ENCODE measurements at regions not wholly inside any gene's neighbourhood (a gene's known extent, or its start where the extent isn't known, plus 50 kb on each side); places are given as distances from the start of the nearest gene placed in this dataset.

GRCh38 chr1:82646336-82646735, 845.6 kb downstream of the ADGRL2 start:
- ATAC-seq = no peak
- no peak overlapping the region for H3K4me3 Mint-ChIP-seq
- H3K9me3 Mint-ChIP-seq = peaks cover 3% of the 10 kb centered on the region
- H3K36me3 Mint-ChIP-seq = no peaks in the 10 kb centered on the region
- no peak overlapping the region for H3K27ac Mint-ChIP-seq
- no peaks in the 10 kb centered on the region for H3K4me1 Mint-ChIP-seq
- H3K27me3 Mint-ChIP-seq = no peaks in the 10 kb centered on the region

- Mint-ChIP-seq H3K4me1 (no peaks in the 10 kb centered on the region), H3K27ac (no peak overlapping the region)
Observed at GRCh38 chr1:82644186-82644915, 843.6 kb downstream of the ADGRL2 start.

GRCh38 chr1:82640352-82640751, 839.6 kb downstream of the ADGRL2 start:
- Mint-ChIP-seq H3K4me1 (no peaks in the 10 kb centered on the region), H3K9me3 (no peaks in the 10 kb centered on the region), H3K27me3 (no peaks in the 10 kb centered on the region), H3K27ac (no peak overlapping the region), H3K4me3 (no peak overlapping the region), H3K36me3 (no peaks in the 10 kb centered on the region)
- ATAC-seq = no peak

More at GRCh38 chr1:82644186-82644915, 843.6 kb downstream of the ADGRL2 start:
- H3K36me3 Mint-ChIP-seq = no peaks in the 10 kb centered on the region
- peaks cover 3% of the 10 kb centered on the region for H3K9me3 Mint-ChIP-seq
- no peak for ATAC-seq
- H3K4me3 Mint-ChIP-seq = no peak overlapping the region
- no peaks in the 10 kb centered on the region for H3K27me3 Mint-ChIP-seq

GRCh38 chr1:82634266-82634665, 833.5 kb downstream of the ADGRL2 start:
- no peak for ATAC-seq
- Mint-ChIP-seq H3K4me1 (no peaks in the 10 kb centered on the region), H3K36me3 (no peaks in the 10 kb centered on the region), H3K27me3 (no peaks in the 10 kb centered on the region), H3K27ac (no peak overlapping the region), H3K9me3 (peaks cover 6% of the 10 kb centered on the region), H3K4me3 (no peak overlapping the region)

GRCh38 chr1:82632155-82632554, 831.4 kb downstream of the ADGRL2 start:
- H3K36me3 Mint-ChIP-seq = no peaks in the 10 kb centered on the region
- peaks cover 6% of the 10 kb centered on the region for H3K9me3 Mint-ChIP-seq
- no peaks in the 10 kb centered on the region for H3K4me1 Mint-ChIP-seq
- H3K27ac Mint-ChIP-seq = no peak overlapping the region
- no peak overlapping the region for H3K4me3 Mint-ChIP-seq
- ATAC-seq = no peak
- H3K27me3 Mint-ChIP-seq = no peaks in the 10 kb centered on the region

DNA sequence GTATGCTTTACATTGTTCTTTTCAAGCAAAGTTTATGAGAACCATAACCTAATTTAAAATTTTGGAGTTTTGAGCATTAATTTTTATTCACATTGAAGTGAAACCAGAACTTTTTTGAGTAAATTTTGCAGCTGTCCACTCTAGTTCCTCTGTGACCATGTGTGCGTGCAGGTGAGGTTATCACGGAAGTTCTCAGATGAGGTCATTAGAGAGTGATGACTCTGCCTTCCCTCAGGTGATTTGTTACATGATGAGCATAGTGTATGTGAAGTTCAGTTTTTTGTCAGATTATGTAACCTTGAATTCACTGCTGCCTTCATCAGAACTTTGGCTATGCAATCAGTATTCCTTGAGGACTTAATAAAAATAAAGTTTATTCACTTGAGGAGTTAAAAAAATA, 828.2 kb downstream of the ADGRL2 start:
- Mint-ChIP-seq H3K4me1 (no peaks in the 10 kb centered on the region), H3K4me3 (no peak overlapping the region), H3K27ac (no peak overlapping the region), H3K36me3 (no peaks in the 10 kb centered on the region), H3K27me3 (no peaks in the 10 kb centered on the region), H3K9me3 (peaks cover 9% of the 10 kb centered on the region)
- no peak for ATAC-seq

DNA sequence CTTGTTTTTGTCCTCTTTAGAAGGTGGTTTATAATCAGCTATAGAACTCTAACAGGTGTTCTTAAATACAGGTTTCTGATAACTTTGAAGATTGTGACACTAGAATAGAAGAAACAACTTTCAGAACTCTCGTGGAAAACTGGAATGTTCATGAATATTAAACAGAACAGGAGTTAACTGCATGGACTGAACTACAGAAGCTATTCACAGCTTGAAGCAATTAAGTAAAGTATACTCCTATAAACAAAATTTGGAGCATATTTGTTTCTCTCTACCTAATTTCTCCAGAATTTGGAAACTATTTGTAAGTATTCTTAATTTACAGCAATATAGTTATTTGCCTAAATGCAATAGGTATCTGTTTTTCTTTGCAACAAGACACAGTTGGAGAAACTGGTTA, 824.8 kb downstream of the ADGRL2 start:
- Mint-ChIP-seq H3K27me3 (no peaks in the 10 kb centered on the region), H3K4me1 (no peaks in the 10 kb centered on the region), H3K27ac (no peak overlapping the region), H3K4me3 (no peak overlapping the region), H3K9me3 (peaks cover 7% of the 10 kb centered on the region), H3K36me3 (no peaks in the 10 kb centered on the region)
- no peak for ATAC-seq

- ATAC-seq = no peak
- H3K27me3 Mint-ChIP-seq = no peaks in the 10 kb centered on the region
Observed at GRCh38 chr1:82621076-82621475, 820.3 kb downstream of the ADGRL2 start.

GRCh38 chr1:82614090-82614489, 813.4 kb downstream of the ADGRL2 start:
- Mint-ChIP-seq H3K27me3 (no peaks in the 10 kb centered on the region), H3K4me1 (no peaks in the 10 kb centered on the region), H3K36me3 (no peaks in the 10 kb centered on the region), H3K9me3 (peaks cover 3% of the 10 kb centered on the region), H3K27ac (no peak overlapping the region), H3K4me3 (no peak overlapping the region)
- ATAC-seq = no peak

More at GRCh38 chr1:82621076-82621475, 820.3 kb downstream of the ADGRL2 start:
- Mint-ChIP-seq H3K27ac (no peak overlapping the region), H3K9me3 (no peaks in the 10 kb centered on the region), H3K36me3 (no peaks in the 10 kb centered on the region), H3K4me1 (no peaks in the 10 kb centered on the region), H3K4me3 (no peak overlapping the region)

- peaks cover 3% of the 10 kb centered on the region for H3K9me3 Mint-ChIP-seq
- H3K27me3 Mint-ChIP-seq = no peaks in the 10 kb centered on the region
- no peak for ATAC-seq
- no peak overlapping the region for H3K4me3 Mint-ChIP-seq
- H3K36me3 Mint-ChIP-seq = no peaks in the 10 kb centered on the region
- no peak overlapping the region for H3K27ac Mint-ChIP-seq
- H3K4me1 Mint-ChIP-seq = no peaks in the 10 kb centered on the region
Observed at GRCh38 chr1:82612986-82613385, 812.3 kb downstream of the ADGRL2 start.

- no peaks in the 10 kb centered on the region for H3K36me3 Mint-ChIP-seq
- H3K27ac Mint-ChIP-seq = no peak overlapping the region
- H3K27me3 Mint-ChIP-seq = no peaks in the 10 kb centered on the region
- no peaks in the 10 kb centered on the region for H3K4me1 Mint-ChIP-seq
- no peak overlapping the region for H3K4me3 Mint-ChIP-seq
- H3K9me3 Mint-ChIP-seq = peaks cover 3% of the 10 kb centered on the region
- no peak for ATAC-seq
Observed at GRCh38 chr1:82606546-82606945, 805.8 kb downstream of the ADGRL2 start.

GRCh38 chr1:82604524-82604923, 803.8 kb downstream of the ADGRL2 start:
- no peaks in the 10 kb centered on the region for H3K9me3 Mint-ChIP-seq
- H3K27ac Mint-ChIP-seq = no peak overlapping the region
- H3K4me1 Mint-ChIP-seq = no peaks in the 10 kb centered on the region
- H3K36me3 Mint-ChIP-seq = no peaks in the 10 kb centered on the region
- no peak for ATAC-seq
- no peak overlapping the region for H3K4me3 Mint-ChIP-seq
- H3K27me3 Mint-ChIP-seq = no peaks in the 10 kb centered on the region

DNA sequence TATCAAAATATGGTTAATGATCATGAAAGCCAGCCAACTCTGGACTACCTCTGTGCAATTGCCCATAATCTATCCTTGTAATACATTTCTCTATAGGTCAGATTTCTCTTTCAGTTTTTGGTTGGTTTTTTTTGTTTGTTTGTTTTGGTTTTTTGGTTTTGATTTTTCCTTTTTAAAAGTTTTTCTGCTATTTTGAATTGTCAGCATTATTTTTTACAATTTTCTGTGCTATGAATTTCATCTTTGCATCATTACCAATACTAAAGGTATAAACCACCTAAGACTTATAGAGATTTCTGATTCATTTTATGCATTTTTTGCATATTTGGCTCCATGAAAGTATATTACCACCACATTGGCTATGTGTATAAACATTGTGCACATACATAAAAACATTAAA, 799.6 kb downstream of the ADGRL2 start:
- H3K4me1 Mint-ChIP-seq = no peaks in the 10 kb centered on the region
- no peaks in the 10 kb centered on the region for H3K36me3 Mint-ChIP-seq
- no peaks in the 10 kb centered on the region for H3K27me3 Mint-ChIP-seq
- H3K27ac Mint-ChIP-seq = no peak overlapping the region
- H3K4me3 Mint-ChIP-seq = no peak overlapping the region
- H3K9me3 Mint-ChIP-seq = no peaks in the 10 kb centered on the region
- no peak for ATAC-seq

GRCh38 chr1:82598812-82599211, 798.1 kb downstream of the ADGRL2 start:
- no peak for ATAC-seq
- Mint-ChIP-seq H3K27ac (no peak overlapping the region), H3K27me3 (no peaks in the 10 kb centered on the region), H3K4me1 (no peaks in the 10 kb centered on the region), H3K36me3 (no peaks in the 10 kb centered on the region), H3K4me3 (no peak overlapping the region), H3K9me3 (no peaks in the 10 kb centered on the region)

DNA sequence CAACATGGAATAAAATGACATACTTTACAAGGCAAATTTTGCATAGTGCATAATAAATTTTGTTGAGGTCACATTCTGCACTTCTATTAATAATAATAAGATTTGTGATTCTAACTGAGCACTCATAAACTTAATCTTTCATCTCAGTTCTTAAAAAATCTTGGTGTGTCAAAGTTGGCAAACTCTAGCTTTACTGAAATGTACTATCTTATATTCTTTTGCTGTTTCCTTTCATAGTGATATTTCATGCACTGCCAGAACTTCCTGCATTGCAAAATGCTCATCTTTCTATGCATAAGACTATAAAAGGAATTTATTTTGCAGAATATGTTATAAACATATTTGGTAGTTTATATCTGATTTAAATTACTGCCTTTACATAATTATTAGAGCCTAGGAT, 797.6 kb downstream of the ADGRL2 start:
- Mint-ChIP-seq H3K36me3 (no peaks in the 10 kb centered on the region), H3K27me3 (no peaks in the 10 kb centered on the region), H3K4me1 (no peaks in the 10 kb centered on the region), H3K27ac (no peak overlapping the region), H3K9me3 (no peaks in the 10 kb centered on the region), H3K4me3 (no peak overlapping the region)
- no peak for ATAC-seq

GRCh38 chr1:82597649-82598048, 796.9 kb downstream of the ADGRL2 start:
- no peaks in the 10 kb centered on the region for H3K27me3 Mint-ChIP-seq
- H3K27ac Mint-ChIP-seq = no peak overlapping the region
- H3K4me3 Mint-ChIP-seq = no peak overlapping the region
- H3K4me1 Mint-ChIP-seq = no peaks in the 10 kb centered on the region
- H3K36me3 Mint-ChIP-seq = no peaks in the 10 kb centered on the region
- no peak for ATAC-seq
- H3K9me3 Mint-ChIP-seq = no peaks in the 10 kb centered on the region
